ENCODE measurements at regions not wholly inside any gene's neighbourhood (a gene's known extent, or its start where the extent isn't known, plus 50 kb on each side); places are given as distances from the start of the nearest gene placed in this dataset.

- H3K4me1 ChIP-seq (ENCODE audit: control insufficient read depth in 1 of 2, insufficient read depth in 2 of 2, low read length in 2 of 2), result no peaks in the 10 kb centered on the region
- no peaks in the 10 kb centered on the region for H3K36me3 ChIP-seq (ENCODE audit: control insufficient read depth in 1 of 2, insufficient read depth in 2 of 2, low read length in 1 of 2)
- DNase-seq, result no peak
- H3K4me3 ChIP-seq (ENCODE audit: low read length in 2 of 2), result no peak overlapping the region
- H3K9me3 ChIP-seq (ENCODE audit: control insufficient read depth, low read length), result peaks cover 2% of the 10 kb centered on the region
- H3K27me3 ChIP-seq (ENCODE audit: control insufficient read depth in 1 of 2, insufficient read depth in 2 of 2, low read length in 1 of 2), result no peaks in the 10 kb centered on the region
- H3K27ac ChIP-seq (ENCODE audit: low read depth in 1 of 2, low read length in 2 of 2), result no peak overlapping the region
- intact Hi-C loops (cut with DNase I), result no loop called here
- WGBS, 2 donors, result 97 to 100% methylated on average over 1 of the region's 1 CpG
- ATAC-seq (ENCODE audit: low FRiP score), result no peak
Observed at GRCh38 chr2:32895424-32895823, 51.3 kb upstream of the LTBP1 start.
